Left colon (tissue), 2 donors: ENCODE measurements at regions not wholly inside any gene's neighbourhood (a gene's known extent, or its start where the extent isn't known, plus 50 kb on each side); places are given as distances from the start of the nearest gene placed in this dataset.

Experiments used
- ATAC-seq: fragments of 200-7000 bp; cut with Tn5 transposase; one replicate; pipeline ENCODE4 v1.9.1; 2020; ENCODE audit warnings: mild to moderate bottlenecking, moderate library complexity
- DNase-seq, 2 donors: peaks; one replicate each; pipeline ENCODE4 v3.0.0-alpha.2; 2020
- intact Hi-C, 2 donors: fragments of 100-400 bp; cut with DNase I in 1 of 2; cut with micrococcal nuclease in 1 of 2; formaldehyde crosslinking; loops; one replicate each; pipeline versions ENCODE4 v1.11.2 to v1.14.0; 2022; cut with DNase I, micrococcal nuclease
- donor health status: DM: no; HTN: no; CAD: no.
- donor health status: DM: yes; HTN: yes; CAD: no.

DNA sequence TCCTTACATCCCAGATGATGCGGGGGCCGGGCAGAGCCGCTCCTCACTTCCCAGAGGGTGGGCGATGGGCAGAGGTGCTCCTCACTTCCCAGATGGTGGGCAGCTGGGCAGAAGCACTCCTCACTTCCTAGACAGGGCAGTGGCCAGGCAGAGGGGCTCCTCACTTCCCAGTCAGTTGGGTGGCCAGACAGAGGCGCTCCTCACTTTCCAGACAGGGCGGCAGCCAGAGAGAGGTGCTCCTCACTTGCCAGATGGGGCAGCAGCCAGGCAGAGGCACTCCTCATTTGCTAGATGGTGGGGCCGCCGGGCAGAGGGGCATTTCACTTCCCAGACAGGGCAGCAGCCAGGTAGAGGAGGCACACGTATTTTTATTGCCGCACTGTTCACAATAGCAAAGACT, 622.0 kb upstream of the KCNMB2 start:
- ATAC-seq = no peak
- no peak for DNase-seq
- intact Hi-C loops = no loop called here

DNA sequence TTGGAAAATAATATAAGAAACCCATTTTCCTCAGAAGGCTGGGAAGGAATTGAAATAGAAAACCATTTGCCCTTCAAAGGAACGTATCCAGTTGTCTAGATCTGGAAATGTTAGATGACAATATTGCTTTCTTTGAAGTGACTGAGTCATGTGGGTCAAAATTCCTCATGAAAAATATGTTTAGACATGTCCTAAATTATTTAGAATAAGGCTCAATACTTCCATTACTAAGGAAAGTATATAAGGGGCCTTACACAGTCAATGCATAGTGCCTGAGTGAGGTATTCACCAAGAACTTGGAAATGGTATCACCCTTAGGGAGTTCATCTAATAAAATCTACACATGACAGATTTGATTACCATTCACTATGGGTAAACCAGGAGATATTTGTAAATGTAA, 619.8 kb upstream of the KCNMB2 start:
- no peak for DNase-seq
- intact Hi-C loops = no loop called here
- ATAC-seq = no peak

DNA sequence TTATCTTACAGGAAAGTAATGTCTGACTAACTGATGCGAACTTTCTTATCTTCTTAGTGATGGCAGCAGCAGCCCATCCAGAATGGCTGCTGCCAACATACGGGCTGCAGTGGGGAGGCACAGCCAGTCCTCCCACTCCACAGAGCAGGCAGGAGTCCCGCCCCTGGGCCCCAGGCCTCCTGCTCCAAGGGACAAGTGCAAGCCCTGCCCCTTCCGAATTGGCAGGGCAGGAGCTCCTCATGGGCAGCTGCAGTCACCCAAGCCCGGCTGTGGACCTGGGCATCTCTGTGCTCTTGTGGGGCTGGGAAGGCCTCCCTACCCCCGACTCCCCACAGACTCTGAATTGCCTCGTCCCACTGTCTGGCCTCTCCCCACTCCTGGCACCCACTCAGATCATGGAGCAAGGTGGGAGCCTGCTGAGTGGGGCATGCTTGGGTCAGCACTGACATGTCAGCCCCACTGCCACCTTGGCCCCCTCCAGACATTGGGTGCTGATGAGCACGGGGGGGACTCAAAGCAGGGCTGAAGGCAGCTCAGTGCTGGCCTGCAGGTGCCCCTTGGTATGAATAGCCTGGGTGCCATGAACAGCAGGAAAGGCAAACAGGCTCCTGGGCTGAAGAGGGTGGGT, 618.9 kb upstream of the KCNMB2 start:
- intact Hi-C loops = no loop called here
- DNase-seq = no peak
- ATAC-seq = no peak

DNA sequence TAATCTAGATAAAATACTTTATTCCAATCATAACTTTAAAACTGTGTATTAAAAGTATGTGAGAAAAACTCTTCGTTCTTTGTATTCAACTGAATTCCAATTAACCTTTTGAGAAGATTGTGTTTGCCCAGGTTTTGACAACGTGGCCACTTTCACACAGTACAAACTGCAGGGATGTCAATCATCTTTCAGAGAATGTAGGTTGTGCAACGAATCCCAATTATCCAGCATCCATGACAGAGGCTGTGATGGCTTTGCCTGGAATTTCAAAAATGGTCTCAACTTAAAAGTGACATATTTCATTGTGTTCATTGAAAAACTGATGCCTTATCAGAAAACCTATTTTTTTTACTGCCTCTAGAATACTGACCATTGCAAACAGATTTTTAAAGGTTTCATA, 615.1 kb upstream of the KCNMB2 start:
- DNase-seq (no peak), ATAC-seq (no peak)
- intact Hi-C loops = no loop called here

DNA sequence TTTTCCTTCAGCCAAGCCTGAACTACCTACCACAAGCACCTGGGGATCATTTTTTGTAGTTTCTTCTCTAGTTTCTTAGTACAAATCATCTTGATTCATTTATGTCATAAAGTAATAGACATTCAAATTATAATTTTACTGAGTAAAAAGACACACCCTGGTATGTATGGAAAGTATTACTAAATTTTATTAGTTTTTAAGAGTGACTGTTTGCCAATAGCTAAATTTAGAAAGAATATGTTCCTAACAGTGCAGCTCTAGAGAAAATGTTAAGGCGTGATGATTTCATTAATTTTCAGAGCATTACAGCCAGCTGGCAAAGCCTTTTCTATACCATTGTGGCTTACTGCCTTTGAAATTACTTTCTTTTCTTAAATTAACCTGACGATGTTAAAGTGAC, 612.0 kb upstream of the KCNMB2 start:
- intact Hi-C loops = no loop called here
- ATAC-seq = no peak

DNA sequence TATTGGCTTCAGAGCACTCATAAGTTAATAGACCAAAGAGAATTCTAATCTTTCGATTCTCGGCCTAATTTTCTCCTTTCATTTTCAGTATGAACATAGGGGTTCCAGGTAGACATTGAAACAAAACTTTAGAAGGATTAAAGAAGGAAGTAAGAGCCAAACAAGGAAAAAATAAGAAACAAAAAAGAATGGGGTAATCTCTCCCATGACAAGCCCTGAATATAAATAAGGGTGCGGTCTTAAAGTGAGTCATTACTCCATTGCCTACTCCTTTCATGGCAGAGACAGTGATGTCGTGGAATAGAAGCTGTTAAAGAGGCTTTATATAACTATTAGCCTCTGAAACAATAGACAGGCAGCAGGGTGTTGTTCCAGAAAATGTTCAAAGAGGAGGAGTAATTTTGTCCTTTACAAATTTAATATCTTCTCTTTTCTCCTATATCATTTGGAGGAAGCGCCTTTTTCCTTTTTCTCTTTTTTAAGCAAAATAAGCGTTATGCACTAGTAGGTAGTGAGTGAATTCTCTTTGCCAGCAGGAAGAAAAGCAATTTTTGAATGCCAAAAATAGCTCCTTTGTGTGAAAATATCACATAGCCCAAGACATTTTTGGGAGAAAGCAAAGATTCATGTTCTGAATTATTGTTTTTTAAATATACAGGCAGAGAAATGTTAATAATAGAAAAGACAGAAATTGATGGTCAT, 607.9 kb upstream of the KCNMB2 start:
- ATAC-seq (peak; percentile 99), DNase-seq (no peak)
- intact Hi-C loops = no loop called here

More for the DNA sequence above, 612.0 kb upstream of the KCNMB2 start:
- no peak for DNase-seq

DNA sequence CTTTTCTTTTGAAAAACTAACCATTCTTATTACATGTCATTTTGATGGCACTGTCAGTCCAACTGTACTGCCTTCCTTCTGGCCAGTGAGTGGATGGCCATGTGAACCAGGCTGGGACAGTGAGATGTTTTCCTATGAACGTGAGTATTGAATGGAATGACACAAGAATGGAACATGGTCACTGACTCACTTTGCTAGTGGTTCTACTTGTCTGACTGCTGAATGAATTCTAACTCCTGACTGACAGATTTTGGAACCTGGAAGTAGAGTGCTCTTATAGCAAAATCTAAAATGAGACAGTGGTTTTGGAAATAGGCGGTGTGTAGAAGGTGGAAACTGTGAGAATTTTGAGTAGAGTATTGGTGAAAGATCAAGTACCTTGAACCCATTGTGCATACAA, 606.9 kb upstream of the KCNMB2 start:
- intact Hi-C loops = no loop called here
- DNase-seq (no peak), ATAC-seq (no peak)

DNA sequence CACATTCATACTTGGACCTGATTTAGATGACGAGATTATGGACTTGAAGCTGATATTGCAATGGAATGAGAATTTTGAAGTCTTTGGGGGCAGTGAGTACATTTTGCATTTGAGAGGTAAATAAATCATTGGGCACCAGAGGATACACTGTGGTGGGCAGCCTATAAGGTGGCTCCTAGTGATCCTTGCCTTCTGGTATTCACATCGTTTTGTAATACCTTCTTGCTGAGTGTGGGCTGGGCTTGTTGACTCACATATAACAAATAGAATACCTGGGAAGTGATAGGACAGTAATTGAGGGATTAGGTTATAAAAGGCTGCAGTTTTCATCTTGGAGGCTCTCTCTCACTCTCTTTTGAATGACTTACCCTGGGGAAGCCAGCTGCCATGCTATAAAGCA, 605.5 kb upstream of the KCNMB2 start:
- ATAC-seq = no peak
- no peak for DNase-seq
- intact Hi-C loops = no loop called here

DNA sequence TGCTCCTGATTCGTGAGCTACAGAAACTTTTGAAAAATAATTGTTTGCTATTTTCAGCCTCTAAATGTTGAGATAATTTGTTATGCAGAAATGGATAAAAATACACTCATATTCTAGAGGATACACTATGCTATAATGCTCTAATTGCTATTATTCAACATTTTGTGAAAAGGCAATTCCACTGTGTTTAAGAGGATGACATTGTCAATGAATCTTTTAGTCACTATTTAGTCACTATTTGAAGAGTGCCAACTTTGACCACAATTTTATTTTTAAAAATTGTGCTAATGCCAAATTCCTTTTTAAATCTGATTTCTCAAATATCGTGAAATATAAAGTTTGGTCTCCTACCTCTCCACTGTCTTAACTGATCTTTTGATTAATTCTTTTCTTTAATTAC, 604.9 kb upstream of the KCNMB2 start:
- no peak for DNase-seq

DNA sequence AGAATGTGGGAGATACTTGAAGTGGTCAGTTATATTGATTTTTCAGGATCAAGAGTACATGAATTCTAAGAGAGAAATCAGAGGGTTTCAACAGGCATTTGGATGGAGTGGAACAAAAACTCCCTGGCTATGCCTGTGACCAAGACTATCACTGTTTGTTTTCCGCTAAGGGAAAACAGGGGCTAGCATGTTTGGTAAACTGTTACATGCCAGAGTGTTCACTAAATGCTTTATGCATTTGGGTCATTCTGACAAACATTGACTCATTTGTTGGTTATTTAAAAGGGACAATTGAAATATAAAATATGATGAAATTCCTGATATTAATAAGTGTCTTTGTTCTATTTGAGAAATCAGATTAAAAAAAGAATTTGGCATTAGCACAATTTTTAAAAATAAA, 603.9 kb upstream of the KCNMB2 start:
- no peak for DNase-seq
- ATAC-seq = no peak
- intact Hi-C loops = no loop called here

More for the DNA sequence above, 604.9 kb upstream of the KCNMB2 start:
- intact Hi-C loops = no loop called here
- no peak for ATAC-seq

DNA sequence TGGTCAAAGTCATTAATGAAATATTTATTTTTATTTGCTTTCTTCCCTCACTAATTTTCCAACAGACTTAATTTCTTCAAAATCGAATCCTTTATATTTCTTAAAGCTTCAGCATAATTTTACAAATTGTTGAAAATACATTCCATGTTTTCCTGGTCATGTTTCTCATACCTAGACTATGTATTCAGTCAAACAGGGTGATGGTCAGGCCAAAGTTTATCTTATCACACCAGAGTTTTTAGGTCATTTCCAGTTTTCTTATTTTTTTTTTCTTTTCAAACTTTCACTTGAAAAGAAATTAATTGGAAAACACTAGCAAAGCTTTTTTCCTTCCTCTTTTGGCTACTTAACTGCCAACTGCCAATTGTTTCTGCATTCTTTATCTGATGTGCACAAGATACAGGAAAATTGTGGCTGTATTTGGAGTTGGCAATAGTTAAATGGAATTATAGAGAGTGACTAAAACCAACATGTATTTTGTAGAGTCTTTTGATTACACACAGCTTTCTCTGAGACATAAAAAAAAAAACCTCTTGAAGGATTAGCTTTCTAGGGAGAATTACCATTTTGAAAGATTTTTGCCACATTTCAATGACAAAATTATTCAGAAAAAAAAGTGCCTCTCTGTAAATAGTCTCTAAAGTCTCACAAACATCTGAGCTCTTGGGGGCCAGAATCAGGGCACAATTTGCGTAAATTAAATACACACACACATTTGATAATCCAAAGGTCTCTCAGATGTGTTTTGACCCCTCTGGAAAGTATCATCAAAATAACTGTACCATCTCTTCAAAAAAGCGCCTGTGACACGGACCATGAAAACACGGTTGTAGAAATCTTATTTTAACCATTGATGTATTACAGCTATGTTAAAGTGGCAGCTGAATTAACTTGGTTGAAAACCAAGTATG, 603.2 kb upstream of the KCNMB2 start:
- no peak for ATAC-seq
- DNase-seq = no peak
- intact Hi-C loops = no loop called here

DNA sequence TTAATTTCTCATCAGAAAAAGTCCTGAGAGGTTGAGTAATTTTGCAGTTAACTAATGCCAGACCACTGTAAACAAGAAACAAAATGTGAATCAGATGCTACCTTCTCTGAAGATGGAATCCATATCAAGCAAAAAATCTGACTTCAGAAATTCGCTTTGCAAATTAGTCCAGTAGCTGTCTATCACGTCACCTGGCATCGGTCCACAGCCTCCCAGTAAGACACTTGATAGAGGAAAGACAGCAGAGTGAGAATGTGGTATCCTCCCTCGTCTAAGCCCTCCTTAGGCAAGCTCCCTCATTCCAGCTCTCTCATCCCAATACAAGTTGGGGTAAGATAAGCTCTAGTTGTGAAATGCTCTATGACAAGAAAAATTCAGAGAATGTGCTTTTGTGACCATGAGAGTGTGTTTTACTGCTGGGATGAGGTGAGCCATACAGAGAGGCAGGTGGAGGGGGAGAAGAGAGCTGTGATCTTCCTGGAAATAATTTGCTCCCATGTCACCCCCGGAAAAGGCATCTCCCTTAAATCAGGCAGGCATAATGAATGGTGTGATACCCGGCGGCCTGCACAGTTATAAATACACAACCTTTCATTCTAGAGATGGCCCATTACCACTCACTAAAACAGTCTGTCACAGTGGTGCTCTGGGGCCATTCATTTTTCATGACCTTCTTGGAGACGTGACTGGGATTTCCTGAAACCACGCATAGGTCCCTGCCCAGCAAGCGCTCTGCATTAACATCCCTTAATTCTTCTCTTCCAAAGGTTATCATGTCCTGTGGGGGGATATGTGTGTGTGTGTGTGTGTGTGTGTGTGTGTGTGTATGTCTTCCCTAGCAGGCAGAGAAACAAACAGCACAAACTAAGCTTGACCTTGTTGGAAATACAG, 602.0 kb upstream of the KCNMB2 start:
- ATAC-seq = no peak
- DNase-seq = no peak
- intact Hi-C loops = no loop called here

DNA sequence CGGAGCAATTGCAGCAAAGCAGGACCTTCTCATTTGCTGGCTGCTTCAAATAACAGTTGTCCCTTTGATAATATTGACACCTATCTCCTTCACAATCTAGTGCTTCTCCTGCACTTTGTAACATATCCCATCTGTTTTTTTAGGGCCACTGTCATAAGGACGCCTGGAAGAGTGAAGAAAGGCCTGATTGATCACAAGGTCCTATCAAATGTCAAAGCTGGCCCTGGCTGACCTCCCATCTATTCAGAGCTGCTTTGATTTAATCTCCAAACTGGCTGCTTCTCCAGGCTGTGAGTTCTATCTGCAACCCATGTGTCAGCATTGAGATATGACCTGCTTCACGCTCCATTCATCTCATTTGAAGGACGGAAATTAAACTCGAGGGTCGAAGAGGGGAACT, 601.2 kb upstream of the KCNMB2 start:
- DNase-seq (no peak), ATAC-seq (no peak)
- intact Hi-C loops = no loop called here

DNA sequence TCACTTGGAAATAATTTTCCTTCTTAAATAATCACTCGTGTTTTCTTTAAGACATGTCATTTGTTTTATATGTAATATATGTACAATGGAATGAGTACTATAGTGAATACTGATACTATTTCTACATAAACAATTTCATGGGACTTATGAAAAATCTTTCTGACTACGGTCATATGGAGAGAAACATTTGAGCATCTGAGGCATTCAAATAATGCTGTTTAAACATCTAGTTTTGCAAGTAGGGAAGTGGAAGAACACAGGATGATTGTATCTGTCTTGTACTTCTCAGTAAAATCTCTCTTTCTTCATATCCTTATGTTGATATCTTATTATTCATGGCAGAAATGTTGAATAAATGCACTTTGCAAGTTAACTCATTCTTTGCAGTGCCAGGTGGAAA, 599.5 kb upstream of the KCNMB2 start:
- no peak for ATAC-seq
- DNase-seq = no peak
- intact Hi-C loops = no loop called here

DNA sequence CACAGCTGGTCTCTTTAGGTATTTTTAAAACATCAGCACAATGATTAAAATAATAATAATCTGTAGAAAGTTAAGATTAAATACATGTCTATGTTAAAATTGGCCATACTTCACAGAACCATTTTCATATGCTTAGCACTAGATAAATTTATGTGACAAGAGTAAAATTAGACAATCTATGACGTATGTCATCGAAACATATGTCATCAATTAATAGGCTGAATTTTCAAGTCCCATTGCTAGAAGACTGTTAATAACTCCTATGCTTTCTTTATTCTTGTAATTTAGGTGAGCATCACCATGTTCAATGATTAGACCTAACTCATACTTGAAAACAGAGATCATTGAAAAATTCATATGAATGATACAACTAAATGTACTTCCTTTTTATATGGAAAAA, 593.3 kb upstream of the KCNMB2 start:
- DNase-seq (no peak), ATAC-seq (no peak)
- intact Hi-C loops = no loop called here

DNA sequence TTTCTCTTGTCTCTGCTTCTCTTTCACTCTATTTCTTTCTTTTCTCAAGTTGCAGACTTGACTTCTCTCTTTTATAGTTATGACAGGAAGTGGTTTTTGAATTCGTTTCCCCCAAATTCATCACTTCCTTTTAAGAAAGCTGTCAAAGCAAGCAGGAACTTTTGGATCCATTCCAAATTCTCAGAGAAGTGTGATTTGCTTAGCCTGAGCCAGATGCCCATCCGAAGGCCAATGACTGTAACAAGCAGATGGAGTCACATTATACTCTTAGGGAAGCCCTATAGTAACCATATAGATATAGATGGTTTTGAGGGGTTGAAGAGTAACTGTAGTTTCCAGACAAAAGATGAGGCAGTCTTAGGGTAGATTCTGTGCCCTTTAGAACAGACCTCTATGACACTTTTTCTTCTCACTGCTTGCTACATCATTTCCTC, 592.0 kb upstream of the KCNMB2 start:
- no peak for ATAC-seq
- DNase-seq = no peak
- intact Hi-C loops = no loop called here

DNA sequence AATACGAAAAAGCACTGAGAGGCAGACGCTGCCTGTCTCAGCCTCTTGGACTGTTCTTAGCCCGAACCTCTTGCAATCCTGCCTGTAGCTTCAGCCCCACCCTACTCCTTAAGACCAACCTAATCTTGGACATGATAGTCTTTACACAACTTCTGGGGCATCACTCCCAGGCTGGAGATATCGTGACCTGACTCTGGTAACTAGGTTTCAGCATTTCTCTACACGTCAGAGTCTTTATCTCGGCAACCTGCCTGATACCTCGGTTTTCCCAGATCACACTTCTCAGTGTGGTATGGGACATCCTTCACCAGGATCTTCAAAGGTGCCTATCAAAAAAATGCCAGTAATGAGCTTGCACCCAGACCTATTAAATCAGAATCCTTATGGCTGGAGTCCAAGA, 590.2 kb upstream of the KCNMB2 start:
- intact Hi-C loops = no loop called here
- ATAC-seq = no peak

DNA sequence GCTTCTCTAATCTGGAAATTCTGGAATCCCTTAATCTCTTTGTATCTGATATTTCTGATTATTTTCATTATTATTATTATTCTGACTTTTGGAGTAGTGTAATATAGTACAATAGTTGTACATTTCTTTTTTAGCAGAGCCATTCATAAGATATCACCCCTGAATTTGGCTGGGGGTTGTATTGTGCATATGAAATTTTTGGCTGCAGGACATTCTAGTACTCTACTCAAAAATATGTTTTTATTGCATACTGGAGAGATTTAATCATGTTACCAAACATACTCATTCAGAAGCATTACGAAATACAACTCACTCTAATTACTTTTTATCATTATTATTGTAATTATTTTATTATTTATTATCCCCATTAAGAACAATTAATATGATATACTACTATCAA, 589.7 kb upstream of the KCNMB2 start:
- DNase-seq (no peak), ATAC-seq (no peak)
- intact Hi-C loops = no loop called here

More for the DNA sequence above, 590.2 kb upstream of the KCNMB2 start:
- DNase-seq = no peak

DNA sequence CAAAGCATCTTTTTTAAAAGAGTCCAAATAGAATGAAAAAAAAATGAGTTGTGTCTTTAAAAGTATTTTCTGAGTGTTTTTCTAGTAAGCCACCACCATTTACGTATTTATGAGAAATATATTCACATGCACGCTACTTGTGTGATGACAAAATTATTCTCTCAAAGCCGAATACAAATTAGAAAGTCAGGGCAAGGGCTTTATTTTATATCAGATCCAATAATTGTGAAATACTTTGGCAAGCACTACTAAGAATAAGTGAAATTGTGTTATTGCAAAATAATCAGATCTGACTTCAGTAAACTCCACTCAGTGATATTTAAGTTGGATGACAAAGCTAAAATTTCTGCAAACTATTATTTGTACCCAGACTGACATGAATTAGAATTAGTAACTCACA, 589.3 kb upstream of the KCNMB2 start:
- DNase-seq (no peak), ATAC-seq (no peak)
- intact Hi-C loops = no loop called here
